ENCODE measurements at regions not wholly inside any gene's neighbourhood (a gene's known extent, or its start where the extent isn't known, plus 50 kb on each side); places are given as distances from the start of the nearest gene placed in this dataset. TPM values are rescaled to one million over a fixed set of nuclear protein-coding genes. Genes with fewer than 3 reads are reported as not detected.

DNA sequence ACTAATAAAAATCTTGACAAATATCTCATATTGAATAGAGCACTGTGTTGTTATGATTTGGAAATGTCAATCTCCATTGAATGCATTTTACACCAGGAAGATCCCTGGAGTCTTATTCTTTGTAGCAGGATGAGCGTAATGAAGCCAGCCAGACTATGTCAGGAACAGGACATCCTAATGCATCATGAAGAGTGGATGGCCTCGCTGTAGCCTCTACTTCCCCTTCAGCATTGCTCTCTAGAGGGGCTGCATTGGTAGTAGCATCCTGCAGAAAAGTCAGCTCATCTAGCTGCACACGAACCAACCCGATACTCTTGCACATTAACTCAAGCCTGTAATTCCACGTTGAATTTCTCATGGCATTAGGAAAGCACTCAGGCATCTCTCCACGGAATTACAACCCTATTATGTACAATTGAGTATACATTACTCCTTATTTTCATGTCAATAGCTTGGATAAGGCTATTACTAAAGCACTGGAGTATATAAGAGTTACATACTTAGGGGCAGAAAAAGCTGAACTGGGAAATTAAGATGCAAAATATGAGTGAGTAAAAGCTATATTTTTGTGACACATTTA is 76.1 kb downstream of the CMPK2 start:
- DNase-seq, result no peak
- H2AFZ ChIP-seq (ENCODE audit: low read length), result no peak overlapping the region
- H3K9me3 ChIP-seq (ENCODE audit: low read length), result no peaks in the 10 kb centered on the region
- no peaks in the 10 kb centered on the region for H3K9me2 ChIP-seq (replicated peaks; ENCODE audit: insufficient read depth, low read length)
- H3K36me3 ChIP-seq (ENCODE audit: insufficient read depth, low read length), result no peaks in the 10 kb centered on the region
- H4K20me1 ChIP-seq (ENCODE audit: insufficient read depth, low read depth, low read length), result no peaks in the 10 kb centered on the region
- H3K9ac ChIP-seq (ENCODE audit: low read length), result no peak overlapping the region
- H3K27me3 ChIP-seq (ENCODE audit: low read length), result no peaks in the 10 kb centered on the region
- no peak overlapping the region for H3K27ac ChIP-seq (ENCODE audit: low read length)
- H3K79me2 ChIP-seq (ENCODE audit: low read length), result no peaks in the 10 kb centered on the region
- H3K4me2 ChIP-seq (ENCODE audit: low read depth, low read length, poor library complexity, severe bottlenecking), result no peak overlapping the region
- no peak overlapping the region for H3K4me3 ChIP-seq (ENCODE audit: low read length)
- H3K4me1 ChIP-seq (ENCODE audit: low read length), result peaks cover 40% of the 10 kb centered on the region

- Histone ChIP-seq H3K9me3 (ENCODE audit: low read length) (no peaks in the 10 kb centered on the region), H4K20me1 (ENCODE audit: insufficient read depth, low read depth, low read length) (no peaks in the 10 kb centered on the region), H2AFZ (ENCODE audit: low read length) (no peak overlapping the region), H3K27me3 (ENCODE audit: low read length) (no peaks in the 10 kb centered on the region), H3K4me2 (ENCODE audit: low read depth, low read length, poor library complexity, severe bottlenecking) (no peak overlapping the region), H3K79me2 (ENCODE audit: low read length) (no peaks in the 10 kb centered on the region), H3K9ac (ENCODE audit: low read length) (no peak overlapping the region), H3K9me2 (replicated peaks; ENCODE audit: insufficient read depth, low read length) (no peaks in the 10 kb centered on the region), H3K4me3 (ENCODE audit: low read length) (no peak overlapping the region), H3K27ac (ENCODE audit: low read length) (no peak overlapping the region), H3K4me1 (ENCODE audit: low read length) (peaks cover 33% of the 10 kb centered on the region), H3K36me3 (ENCODE audit: insufficient read depth, low read length) (no peaks in the 10 kb centered on the region)
- peak; percentile 77 for DNase-seq
Measured at GRCh38 chr2:6791682-6792081, 74.0 kb downstream of the CMPK2 start.

GRCh38 chr2:6792883-6793282 is 72.8 kb downstream of the CMPK2 start:
- Histone ChIP-seq H3K36me3 (ENCODE audit: insufficient read depth, low read length) (no peaks in the 10 kb centered on the region), H3K4me1 (ENCODE audit: low read length) (peaks cover 21% of the 10 kb centered on the region), H3K27ac (ENCODE audit: low read length) (no peak overlapping the region), H3K4me3 (ENCODE audit: low read length) (no peak overlapping the region), H3K79me2 (ENCODE audit: low read length) (no peaks in the 10 kb centered on the region), H4K20me1 (ENCODE audit: insufficient read depth, low read depth, low read length) (no peaks in the 10 kb centered on the region), H3K9me3 (ENCODE audit: low read length) (no peaks in the 10 kb centered on the region), H2AFZ (ENCODE audit: low read length) (no peak overlapping the region), H3K9me2 (replicated peaks; ENCODE audit: insufficient read depth, low read length) (no peaks in the 10 kb centered on the region), H3K4me2 (ENCODE audit: low read depth, low read length, poor library complexity, severe bottlenecking) (no peak overlapping the region), H3K9ac (ENCODE audit: low read length) (no peak overlapping the region), H3K27me3 (ENCODE audit: low read length) (no peaks in the 10 kb centered on the region)
- no peak for DNase-seq

- Histone ChIP-seq H2AFZ (ENCODE audit: low read length) (no peak overlapping the region), H3K9me2 (replicated peaks; ENCODE audit: insufficient read depth, low read length) (no peaks in the 10 kb centered on the region), H3K9ac (ENCODE audit: low read length) (no peak overlapping the region), H3K79me2 (ENCODE audit: low read length) (no peaks in the 10 kb centered on the region), H3K4me3 (ENCODE audit: low read length) (no peak overlapping the region), H3K27ac (ENCODE audit: low read length) (no peak overlapping the region), H3K9me3 (ENCODE audit: low read length) (no peaks in the 10 kb centered on the region), H3K4me1 (ENCODE audit: low read length) (peaks cover 16% of the 10 kb centered on the region), H3K27me3 (ENCODE audit: low read length) (no peaks in the 10 kb centered on the region), H3K36me3 (ENCODE audit: insufficient read depth, low read length) (no peaks in the 10 kb centered on the region), H4K20me1 (ENCODE audit: insufficient read depth, low read depth, low read length) (no peaks in the 10 kb centered on the region), H3K4me2 (ENCODE audit: low read depth, low read length, poor library complexity, severe bottlenecking) (no peak overlapping the region)
- no peak for DNase-seq
Measured at GRCh38 chr2:6793371-6793770, 72.3 kb downstream of the CMPK2 start.

- no peak overlapping the region for H3K9ac ChIP-seq (ENCODE audit: low read length)
- no peak overlapping the region for H3K27ac ChIP-seq (ENCODE audit: low read length)
- no peaks in the 10 kb centered on the region for H3K9me2 ChIP-seq (replicated peaks; ENCODE audit: insufficient read depth, low read length)
- H2AFZ ChIP-seq (ENCODE audit: low read length), result no peak overlapping the region
- no peaks in the 10 kb centered on the region for H3K9me3 ChIP-seq (ENCODE audit: low read length)
- H3K79me2 ChIP-seq (ENCODE audit: low read length), result no peaks in the 10 kb centered on the region
- no peak overlapping the region for H3K4me3 ChIP-seq (ENCODE audit: low read length)
- H3K4me2 ChIP-seq (ENCODE audit: low read depth, low read length, poor library complexity, severe bottlenecking), result no peak overlapping the region
- no peaks in the 10 kb centered on the region for H3K36me3 ChIP-seq (ENCODE audit: insufficient read depth, low read length)
- H3K27me3 ChIP-seq (ENCODE audit: low read length), result no peaks in the 10 kb centered on the region
- H3K4me1 ChIP-seq (ENCODE audit: low read length), result peaks cover 12% of the 10 kb centered on the region
- no peaks in the 10 kb centered on the region for H4K20me1 ChIP-seq (ENCODE audit: insufficient read depth, low read depth, low read length)
- DNase-seq, result no peak
Measured at GRCh38 chr2:6793913-6794312, 71.8 kb downstream of the CMPK2 start.

DNA sequence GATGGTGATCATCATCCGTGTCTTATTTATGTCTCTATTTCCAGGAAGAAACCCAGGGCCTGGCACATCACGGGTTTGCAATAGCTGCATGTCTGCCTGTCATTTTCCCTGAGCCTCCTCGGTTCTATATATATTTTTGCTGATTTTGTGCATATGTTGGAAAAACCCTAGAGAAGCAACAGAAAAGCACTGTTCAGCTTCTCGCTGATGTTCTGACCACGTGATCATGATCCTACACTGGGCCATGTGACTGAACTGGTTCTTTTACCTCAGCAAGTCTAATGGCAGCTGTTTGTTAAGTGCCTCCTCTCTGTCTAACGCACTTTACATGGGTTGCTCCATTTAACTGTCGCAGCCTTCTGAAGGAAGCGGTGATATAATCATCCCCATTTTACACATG is 71.3 kb downstream of the CMPK2 start:
- DNase-seq, result no peak
- no peaks in the 10 kb centered on the region for H3K79me2 ChIP-seq (ENCODE audit: low read length)
- H3K4me1 ChIP-seq (ENCODE audit: low read length), result peaks cover 7% of the 10 kb centered on the region
- H4K20me1 ChIP-seq (ENCODE audit: insufficient read depth, low read depth, low read length), result no peaks in the 10 kb centered on the region
- no peaks in the 10 kb centered on the region for H3K9me2 ChIP-seq (replicated peaks; ENCODE audit: insufficient read depth, low read length)
- no peak overlapping the region for H3K4me2 ChIP-seq (ENCODE audit: low read depth, low read length, poor library complexity, severe bottlenecking)
- H3K9me3 ChIP-seq (ENCODE audit: low read length), result no peaks in the 10 kb centered on the region
- no peak overlapping the region for H3K27ac ChIP-seq (ENCODE audit: low read length)
- H3K4me3 ChIP-seq (ENCODE audit: low read length), result no peak overlapping the region
- no peak overlapping the region for H2AFZ ChIP-seq (ENCODE audit: low read length)
- no peaks in the 10 kb centered on the region for H3K27me3 ChIP-seq (ENCODE audit: low read length)
- H3K36me3 ChIP-seq (ENCODE audit: insufficient read depth, low read length), result no peaks in the 10 kb centered on the region
- no peak overlapping the region for H3K9ac ChIP-seq (ENCODE audit: low read length)

Small RNA genes in the stretch of these regions (small RNA-seq; reads per million reads assigned to genes)
- gene MIR7158, result not detected

Measured in Karpas-422 (cell line).